DMS 273 (cell line): ENCODE measurements at regions not wholly inside any gene's neighbourhood (a gene's known extent, or its start where the extent isn't known, plus 50 kb on each side); places are given as distances from the start of the nearest gene placed in this dataset.

Experiments
- DNase-seq: peaks from one replicate; lab custom pipeline; 2025; ENCODE audit not compliant: unreplicated experiment; lab: John Stamatoyannopoulos, UW

GRCh38 chr4:31999848-32000247 is 1279.7 kb downstream of the PCDH7 start:
- DNase-seq, result no peak

GRCh38 chr4:32000846-32001488 is 1280.8 kb downstream of the PCDH7 start:
- no peak for DNase-seq

DNA sequence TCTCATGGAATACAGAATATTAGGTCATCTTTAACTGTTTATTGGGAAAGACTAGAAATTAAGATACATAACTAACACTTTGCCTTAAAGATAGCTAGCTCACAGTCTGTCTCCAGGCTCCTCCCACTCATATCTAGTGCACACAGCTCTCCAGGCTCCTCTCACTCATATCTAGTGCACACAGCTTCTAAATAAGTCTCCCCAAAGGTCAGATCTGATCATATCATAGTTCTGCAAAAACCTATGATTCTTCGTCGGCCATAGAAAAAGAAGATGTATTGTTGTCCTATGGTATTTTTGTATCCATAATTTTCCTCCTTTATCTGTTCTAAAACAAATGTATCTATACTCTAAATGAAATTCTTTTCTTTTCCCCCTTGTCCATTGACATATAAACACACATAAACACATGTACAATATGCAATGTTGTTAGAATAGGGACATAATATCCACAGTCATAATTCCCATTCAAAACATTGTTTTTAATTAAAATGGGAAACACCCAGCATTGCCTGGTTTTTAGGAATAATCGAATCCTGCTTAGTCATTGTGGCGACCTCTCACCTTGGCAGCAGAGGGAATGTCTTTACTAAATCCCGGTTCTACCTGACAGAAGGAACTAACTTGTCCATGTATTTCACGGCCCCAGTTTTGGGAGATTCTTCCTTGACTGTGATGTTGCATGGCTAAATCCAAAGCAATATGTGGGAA is 1282.0 kb downstream of the PCDH7 start:
- DNase-seq, result no peak

GRCh38 chr4:32003548-32003947 is 1283.4 kb downstream of the PCDH7 start:
- no peak for DNase-seq

DNA sequence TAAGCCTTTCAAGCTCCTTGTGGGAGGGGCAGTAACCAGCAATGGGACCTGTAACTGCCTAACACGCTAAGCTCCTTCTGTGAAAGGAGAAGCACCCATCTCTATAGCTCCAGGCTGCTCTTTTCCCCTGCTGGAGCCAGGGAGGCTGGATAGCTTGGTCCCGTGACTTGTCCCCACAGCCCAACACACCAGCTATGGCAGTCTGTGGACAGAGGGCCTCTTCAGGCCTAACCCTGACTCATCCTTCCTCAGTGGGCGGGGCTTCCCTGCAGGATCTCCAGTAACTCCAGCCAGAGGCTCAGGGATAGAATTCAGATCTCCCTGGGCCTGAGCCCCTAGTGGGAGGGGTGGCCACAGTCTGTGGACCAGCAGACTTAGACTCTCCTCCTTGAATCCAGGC is 1290.1 kb downstream of the PCDH7 start:
- no peak for DNase-seq

GRCh38 chr4:32022071-32022470 is 1301.9 kb downstream of the PCDH7 start:
- no peak for DNase-seq

GRCh38 chr4:32025851-32026459 is 1305.8 kb downstream of the PCDH7 start:
- no peak for DNase-seq

GRCh38 chr4:32030406-32030805 is 1310.2 kb downstream of the PCDH7 start:
- DNase-seq, result no peak

- DNase-seq, result no peak
Measured at GRCh38 chr4:32031026-32031425, 1310.9 kb downstream of the PCDH7 start.

DNA sequence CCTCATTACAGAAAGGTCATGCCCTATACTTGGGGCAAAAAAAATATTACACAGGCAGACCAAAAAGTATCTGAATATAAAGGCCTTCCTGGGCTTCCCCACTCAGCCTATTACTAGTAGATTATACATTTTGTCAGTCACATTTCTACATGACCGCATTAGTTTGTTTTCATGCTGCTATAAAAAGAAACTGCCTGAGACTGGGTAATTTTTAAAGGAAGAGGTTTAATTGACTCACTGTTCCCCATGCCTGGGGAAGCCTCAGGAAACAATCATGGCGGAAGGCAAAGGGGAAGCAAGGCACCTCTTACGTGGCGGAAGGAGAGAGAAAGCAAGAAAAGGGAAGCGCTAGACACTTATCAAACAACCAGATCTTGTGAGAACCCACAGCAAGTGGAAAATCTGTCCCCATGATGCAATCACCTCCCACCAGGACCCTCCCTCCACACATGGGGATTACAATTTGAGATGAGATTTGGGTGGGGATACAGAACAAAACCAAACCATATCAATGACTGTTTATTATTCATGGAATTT is 1312.0 kb downstream of the PCDH7 start:
- DNase-seq, result no peak

DNA sequence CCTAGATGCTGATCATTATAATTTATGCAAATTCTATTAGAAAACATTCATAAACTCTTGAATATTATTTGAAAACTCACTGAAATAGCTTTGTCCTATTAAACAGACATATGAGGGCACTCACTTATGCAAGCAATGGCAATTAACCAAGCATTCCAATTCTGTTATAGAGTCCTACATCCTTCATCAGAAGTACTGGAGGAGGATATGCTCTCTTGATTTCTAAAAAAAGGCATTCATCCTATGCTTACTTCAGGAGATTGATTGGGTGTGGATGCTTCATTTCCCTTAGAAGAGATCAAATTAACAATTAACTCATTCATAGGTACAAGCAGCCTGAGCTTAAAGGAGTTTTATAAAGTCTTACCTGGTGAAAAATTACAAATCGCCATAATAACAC is 1317.2 kb downstream of the PCDH7 start:
- no peak for DNase-seq

DNA sequence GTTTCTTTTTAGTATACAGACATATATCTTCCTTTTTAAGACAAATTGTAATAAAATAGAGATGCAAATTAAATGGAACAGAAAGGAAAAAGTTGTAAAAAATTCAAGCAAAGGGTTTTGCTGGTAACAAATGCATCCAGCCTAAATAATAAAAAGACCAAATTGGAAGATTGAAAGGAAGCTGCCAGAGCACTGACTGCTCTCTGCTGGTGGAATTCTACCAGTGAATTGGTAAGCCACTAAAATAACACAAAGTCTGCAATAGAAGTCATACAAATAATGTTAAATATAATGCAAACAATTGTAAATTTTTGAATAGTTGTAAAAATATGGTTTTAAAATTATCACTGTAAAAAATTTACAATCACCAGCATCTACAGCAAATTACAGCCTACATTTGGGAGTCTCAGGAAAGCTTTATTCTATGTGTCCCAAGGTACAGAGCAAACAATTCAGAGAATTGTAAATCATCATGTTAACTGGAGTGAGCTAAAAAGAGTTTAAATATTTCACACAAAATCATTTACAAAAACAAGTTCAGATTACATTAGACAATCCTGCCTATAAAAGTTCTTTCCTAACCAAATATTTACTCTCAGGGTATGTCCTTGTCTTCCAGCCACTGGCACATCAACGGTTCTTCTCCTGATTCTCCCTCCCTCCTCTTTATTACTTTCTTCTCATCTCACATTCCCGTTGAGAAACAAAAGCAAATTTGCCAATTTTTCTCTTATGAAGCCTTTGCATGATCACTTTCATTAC is 1322.5 kb downstream of the PCDH7 start:
- DNase-seq, result no peak

DNA sequence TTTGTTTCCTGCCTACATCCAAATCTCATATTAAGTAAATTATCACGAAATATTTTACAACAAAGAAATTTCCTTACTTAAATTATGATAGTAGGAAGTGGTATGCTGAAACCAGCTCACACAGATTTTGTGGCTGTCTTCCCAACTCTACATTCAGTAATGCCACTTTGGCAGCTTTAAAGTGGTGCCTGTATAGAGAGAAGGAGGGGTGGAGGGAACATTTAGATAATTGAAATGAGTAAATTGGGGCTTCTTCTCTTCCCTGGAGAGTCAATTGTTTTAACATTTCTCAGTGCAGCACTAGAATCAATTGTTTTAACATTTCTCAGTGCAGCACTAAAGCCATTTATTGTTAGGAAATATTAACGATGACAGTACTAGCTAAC is 1323.1 kb downstream of the PCDH7 start:
- no peak for DNase-seq

DNA sequence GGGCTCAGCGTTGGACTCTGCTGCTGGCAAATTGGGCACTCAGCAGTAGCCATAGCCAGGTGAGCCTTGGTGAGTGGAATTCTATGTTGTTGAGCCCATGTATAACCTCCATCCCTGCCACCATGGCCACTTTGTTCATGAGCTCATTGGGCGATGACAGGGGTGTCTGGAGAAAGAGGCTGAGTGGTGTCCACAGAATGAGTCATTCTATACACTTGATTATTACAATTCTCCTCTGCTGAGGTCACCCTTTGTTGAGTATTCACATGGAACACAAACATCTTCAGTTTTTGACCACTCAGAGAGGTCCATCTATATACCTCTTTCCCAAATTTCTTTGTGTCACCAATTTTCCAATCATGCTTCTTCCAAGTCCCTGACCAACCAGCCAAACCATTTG is 1341.7 kb downstream of the PCDH7 start:
- DNase-seq, result no peak

DNA sequence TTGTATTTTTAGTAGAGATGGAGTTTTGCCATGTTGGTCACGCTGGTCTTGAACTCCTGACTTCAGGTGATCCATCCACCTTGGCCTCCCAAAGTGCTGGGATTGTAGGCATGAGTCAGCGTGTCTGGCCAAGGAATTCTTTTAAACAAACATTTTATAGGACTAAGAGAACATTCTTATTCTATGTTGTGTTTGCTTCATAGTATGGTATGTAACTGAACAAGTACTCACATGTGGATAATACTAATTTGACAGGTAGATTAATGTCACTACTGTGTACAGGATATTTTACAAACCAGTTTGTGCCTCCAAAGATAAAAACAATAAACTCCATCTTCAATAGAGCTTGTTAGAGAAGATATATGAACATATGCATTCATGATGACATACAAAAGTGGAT is 1353.4 kb downstream of the PCDH7 start:
- no peak for DNase-seq

GRCh38 chr4:32087211-32087610 is 1367.0 kb downstream of the PCDH7 start:
- no peak for DNase-seq

DNA sequence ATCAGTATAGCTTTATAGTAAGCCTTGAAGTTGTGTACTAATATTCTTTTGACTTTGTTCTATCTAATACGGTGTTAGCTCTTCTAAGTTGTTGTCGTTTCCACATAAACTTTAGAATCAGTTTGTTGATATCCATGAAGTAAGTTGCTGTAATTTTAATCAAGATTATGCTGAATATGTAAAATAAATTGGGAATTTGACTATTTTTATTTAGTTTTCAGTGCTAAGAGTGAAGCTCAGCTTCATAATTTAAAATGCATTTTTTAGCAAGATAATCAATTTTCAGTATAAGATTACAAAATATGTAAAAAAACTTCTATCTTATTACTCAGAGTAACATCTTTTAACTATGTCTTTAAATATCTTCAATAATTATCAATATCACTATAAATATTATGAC is 1374.8 kb downstream of the PCDH7 start:
- DNase-seq, result no peak

DNA sequence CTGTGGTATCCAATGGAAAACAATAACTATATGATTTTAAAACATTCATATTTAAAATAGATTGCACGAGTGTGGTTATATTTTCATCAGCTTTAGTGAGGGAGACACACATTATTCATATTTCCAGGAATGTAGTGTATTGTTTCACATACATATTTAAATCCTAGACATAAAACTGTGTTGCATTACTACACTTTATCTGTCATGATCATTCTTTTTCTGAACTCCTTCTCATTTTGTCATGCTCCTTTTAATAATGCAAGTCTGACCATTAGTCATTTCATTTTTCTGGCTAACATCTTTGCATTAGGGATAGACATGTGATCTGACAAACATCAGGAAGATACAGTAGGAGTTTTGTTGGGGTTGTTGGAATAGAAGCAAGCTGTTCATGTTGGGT is 1382.7 kb downstream of the PCDH7 start:
- no peak for DNase-seq

GRCh38 chr4:32106767-32107166 is 1386.6 kb downstream of the PCDH7 start:
- DNase-seq, result no peak

DNA sequence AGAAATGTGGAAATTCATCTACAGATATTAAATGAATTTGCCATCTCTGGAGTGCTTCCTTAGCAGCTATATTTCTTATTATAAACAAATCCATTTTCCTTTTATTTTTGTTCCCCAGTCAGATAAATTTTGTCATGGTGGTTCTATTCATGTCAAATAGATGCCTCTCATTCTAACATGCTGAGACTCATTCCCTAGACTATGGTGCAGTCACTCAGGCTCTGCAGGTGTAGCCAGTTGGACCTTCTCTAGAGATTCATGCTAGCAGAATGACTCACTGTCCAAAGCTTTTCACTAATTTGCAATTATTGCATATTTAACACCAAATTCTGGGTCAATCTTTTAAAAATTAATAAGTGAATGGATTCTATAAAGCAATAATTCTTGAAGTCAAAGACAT is 1392.7 kb downstream of the PCDH7 start:
- no peak for DNase-seq

- no peak for DNase-seq
Measured at GRCh38 chr4:32117693-32118092, 1397.5 kb downstream of the PCDH7 start.

GRCh38 chr4:32119907-32120306 is 1399.7 kb downstream of the PCDH7 start:
- DNase-seq, result no peak
